Panc1 (cell line): ENCODE measurements at regions not wholly inside any gene's neighbourhood (a gene's known extent, or its start where the extent isn't known, plus 50 kb on each side); places are given as distances from the start of the nearest gene placed in this dataset.

Experiments
- ATAC-seq: fragments of 200-7000 bp; cut with Tn5 transposase; 2 replicates; pipeline ENCODE4 v1.9.1; 2020; ENCODE audit warnings: mild to moderate bottlenecking, moderate library complexity
- BruUV-seq: library from RNA; stranded (reverse); fragments of 400-500 nt; replicated peaks from 2 replicates; lab custom pipeline; 2021; lab: Mats Ljungman, UMichigan
- CTCF ChIA-PET: fragments of 300-600 bp; sonication (Branson Sonifier 250); formaldehyde crosslinking; loops from one replicate; lab custom pipeline; 2022; ENCODE audit warnings: antibody characterized with exemption; lab: Charles Lee
- POLR2A ChIA-PET: fragments of 300-600 bp; sonication (Branson Sonifier 250); formaldehyde crosslinking; loops from one replicate; lab custom pipeline; 2022; ENCODE audit warnings: antibody characterized with exemption; lab: Charles Lee
- DNase-seq: peaks from one replicate; pipeline ENCODE4 v3.0.0-alpha.2; 2010; ENCODE audit warnings: low read depth, low spot score
- H3K27ac ChIP-seq: 2 replicates; pipeline ENCODE4 v1.5.1; 2011; ENCODE audit warnings: mild to moderate bottlenecking, low read length, inconsistent platforms
- H3K27me3 ChIP-seq: fragments of 200-500 bp; sonication (Bioruptor generic); 2 replicates; pipeline ENCODE4 v1.6.0; 2014; ENCODE audit warnings: low read length, inconsistent platforms; ENCODE audit not compliant: control insufficient read depth, insufficient read depth
- H3K36me3 ChIP-seq: fragments of 200-500 bp; sonication (Bioruptor generic); 2 replicates; pipeline ENCODE4 v1.5.1; 2014; ENCODE audit warnings: inconsistent platforms, mild to moderate bottlenecking, low read length, moderate library complexity; ENCODE audit not compliant: control insufficient read depth, insufficient read depth
- H3K4me1 ChIP-seq: 2 replicates; pipeline ENCODE4 v1.5.1; 2011; ENCODE audit warnings: inconsistent platforms, mild to moderate bottlenecking, low read length, moderate library complexity; ENCODE audit not compliant: control insufficient read depth, insufficient read depth
- H3K4me3 ChIP-seq, 2 experiments: 2 replicates each; pipeline ENCODE4 v1.5.1; 2011 to 2012; ENCODE audit warnings: low read depth in 2 of 2, low read length in 2 of 2, mild to moderate bottlenecking in 2 of 2, inconsistent platforms in 1 of 2, moderate library complexity in 1 of 2
- H3K9me3 ChIP-seq: fragments of 200-500 bp; sonication (Bioruptor generic); 2 replicates; pipeline ENCODE4 v1.5.1; 2014; ENCODE audit warnings: low read depth, mild to moderate bottlenecking, inconsistent platforms, low read length, moderate library complexity; ENCODE audit not compliant: control insufficient read depth, insufficient read depth
- CTCF ChIP-seq: fragments of 450-650 bp; IDR thresholded peaks from 2 replicates; pipeline ENCODE4 v1.5.1; 2017; ENCODE audit warnings: mild to moderate bottlenecking
- POLR2AphosphoS5 ChIP-seq: IDR thresholded peaks from 2 replicates; pipeline ENCODE4 v1.6.1; 2012; ENCODE audit warnings: mild to moderate bottlenecking, low read depth, low read length, moderate library complexity
- SIN3A ChIP-seq: IDR thresholded peaks from 2 replicates; pipeline ENCODE4 v1.6.1; 2012; ENCODE audit warnings: low read depth, mild to moderate bottlenecking, low read length, moderate library complexity, borderline replicate concordance; ENCODE audit not compliant: insufficient read depth
- TCF7L2 ChIP-seq: IDR thresholded peaks from 2 replicates; pipeline ENCODE4 v1.6.1; 2011; ENCODE audit warnings: mild to moderate bottlenecking, low read depth, low read length, inconsistent platforms
- in situ Hi-C: cut with HindIII; loops from 2 replicates; pipeline ENCODE4 v1.10.0; 2016; ENCODE audit warnings: low sequenced_read_pairs, low pct_unique_long_range_greater_than_20kb
- intact Hi-C: fragments of 100-400 bp; cut with micrococcal nuclease; formaldehyde crosslinking; loops from one replicate; pipeline ENCODE4 v1.10.0; 2022; ENCODE audit not compliant: unreplicated experiment
- TF ChIP-seq, protein P1 (sequence below), 2 experiments: IDR thresholded peaks; 2 replicates each; pipeline ENCODE4 v1.6.1; 2011 to 2012; ENCODE audit warnings: low read depth in 2 of 2, control low read depth in 1 of 2, low read length in 1 of 2, mild to moderate bottlenecking in 1 of 2, moderate library complexity in 1 of 2; ENCODE audit not compliant: insufficient read depth in 1 of 2

- DNase-seq = no peak
- BruUV-seq = no TSS peak
- CTCF ChIA-PET = no interaction called here
- H3K9me3 ChIP-seq = peaks cover 4% of the 10 kb centered on the region; the same call in 1 of the 2 replicates
- intact Hi-C loops (loop anchor here (5.0 kb wide), 1 partner anchor 57 kb away; no protein-coding TSS in a partner anchor), in situ Hi-C loops (no loop called here)
- H3K4me3 ChIP-seq = no peak overlapping the region
- H3K36me3 ChIP-seq = no peaks in the 10 kb centered on the region; the same call in 1 of the 2 replicates
- H3K4me1 ChIP-seq = peaks cover 4% of the 10 kb centered on the region; the same call in 1 of the 2 replicates
- no peaks in the 10 kb centered on the region for H3K27me3 ChIP-seq
- TF ChIP-seq SIN3A = no peak
- no peak for TF ChIP-seq CTCF
- TF ChIP-seq POLR2AphosphoS5 = no peak
- no peak for TF ChIP-seq TCF7L2
- ATAC-seq = no peak
- POLR2A ChIA-PET = no interaction called here
- 0 out of 2 replicates have a peak overlapping the region, but pooled peaks have one; percentile 23 for H3K27ac ChIP-seq
Measured at GRCh38 chr21:38729754-38730379, 75.9 kb upstream of the ETS2 start.

DNA sequence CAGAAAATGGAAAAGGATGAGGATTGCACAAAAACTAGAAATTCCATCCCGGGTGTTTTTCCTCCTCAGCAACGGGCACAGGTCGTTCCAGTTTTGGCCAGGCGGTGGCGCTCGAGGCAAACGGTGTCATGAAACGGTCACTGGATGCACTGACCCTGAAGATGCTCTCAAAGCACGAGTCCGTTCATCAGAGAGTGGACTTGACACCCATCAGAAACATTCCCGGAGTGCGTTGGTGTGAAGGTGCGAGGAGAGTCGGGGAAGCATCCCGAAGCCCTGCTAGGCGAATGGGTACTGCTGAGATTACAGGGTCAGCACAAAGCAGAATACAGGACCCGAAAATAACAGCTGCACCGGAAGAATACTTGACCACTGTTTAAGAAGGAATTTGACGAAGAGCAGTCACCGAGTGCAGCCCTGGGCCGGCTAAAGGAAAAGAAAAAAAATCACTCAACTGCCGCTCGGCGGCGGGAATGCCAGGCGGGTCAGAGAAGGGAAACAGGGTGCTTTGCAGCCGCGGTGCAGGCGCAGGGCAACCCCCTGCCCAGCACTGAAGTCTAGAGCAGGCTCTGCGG is 71.7 kb upstream of the ETS2 start:
- H3K4me3 ChIP-seq = peak overlapping the region; percentile 26 to 65
- TF ChIP-seq SIN3A = no peak
- peak; percentile 89 for TF ChIP-seq CTCF
- no peak for TF ChIP-seq POLR2AphosphoS5
- TF ChIP-seq, protein P1, sequence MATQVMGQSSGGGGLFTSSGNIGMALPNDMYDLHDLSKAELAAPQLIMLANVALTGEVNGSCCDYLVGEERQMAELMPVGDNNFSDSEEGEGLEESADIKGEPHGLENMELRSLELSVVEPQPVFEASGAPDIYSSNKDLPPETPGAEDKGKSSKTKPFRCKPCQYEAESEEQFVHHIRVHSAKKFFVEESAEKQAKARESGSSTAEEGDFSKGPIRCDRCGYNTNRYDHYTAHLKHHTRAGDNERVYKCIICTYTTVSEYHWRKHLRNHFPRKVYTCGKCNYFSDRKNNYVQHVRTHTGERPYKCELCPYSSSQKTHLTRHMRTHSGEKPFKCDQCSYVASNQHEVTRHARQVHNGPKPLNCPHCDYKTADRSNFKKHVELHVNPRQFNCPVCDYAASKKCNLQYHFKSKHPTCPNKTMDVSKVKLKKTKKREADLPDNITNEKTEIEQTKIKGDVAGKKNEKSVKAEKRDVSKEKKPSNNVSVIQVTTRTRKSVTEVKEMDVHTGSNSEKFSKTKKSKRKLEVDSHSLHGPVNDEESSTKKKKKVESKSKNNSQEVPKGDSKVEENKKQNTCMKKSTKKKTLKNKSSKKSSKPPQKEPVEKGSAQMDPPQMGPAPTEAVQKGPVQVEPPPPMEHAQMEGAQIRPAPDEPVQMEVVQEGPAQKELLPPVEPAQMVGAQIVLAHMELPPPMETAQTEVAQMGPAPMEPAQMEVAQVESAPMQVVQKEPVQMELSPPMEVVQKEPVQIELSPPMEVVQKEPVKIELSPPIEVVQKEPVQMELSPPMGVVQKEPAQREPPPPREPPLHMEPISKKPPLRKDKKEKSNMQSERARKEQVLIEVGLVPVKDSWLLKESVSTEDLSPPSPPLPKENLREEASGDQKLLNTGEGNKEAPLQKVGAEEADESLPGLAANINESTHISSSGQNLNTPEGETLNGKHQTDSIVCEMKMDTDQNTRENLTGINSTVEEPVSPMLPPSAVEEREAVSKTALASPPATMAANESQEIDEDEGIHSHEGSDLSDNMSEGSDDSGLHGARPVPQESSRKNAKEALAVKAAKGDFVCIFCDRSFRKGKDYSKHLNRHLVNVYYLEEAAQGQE (IDR thresholded peaks at IDR 0.05; ENCODE audit: insufficient read depth in 1 of 2, low read depth in 2 of 2, low read length in 1 of 2) = peak in 1 of 2 experiments; percentile 10; a peak in 1 of 4 replicates
- CTCF ChIA-PET = interaction anchor here (0.6 kb wide), 1 partner anchor 15 kb away, joined by 3 read pairs; no protein-coding TSS in a partner anchor
- peaks cover 12% of the 10 kb centered on the region; the same call in 1 of the 2 replicates for H3K9me3 ChIP-seq
- H3K36me3 ChIP-seq = no peaks in the 10 kb centered on the region; the same call in 1 of the 2 replicates
- no peaks in the 10 kb centered on the region for H3K27me3 ChIP-seq
- H3K4me1 ChIP-seq = peaks cover 9% of the 10 kb centered on the region
- peak overlapping the region; percentile 95 for H3K27ac ChIP-seq
- intact Hi-C loops = loop anchor here (1.0 to 5.0 kb wide), 3 partner anchors 53 to 404 kb away; partner anchors contain the start of gene ETS2
- in situ Hi-C loops = no loop called here
- ATAC-seq (peak; percentile 96), DNase-seq (peak; percentile 85)
- POLR2A ChIA-PET = no interaction called here
- BruUV-seq = no TSS peak
